ENCODE measurements at regions not wholly inside any gene's neighbourhood (a gene's known extent, or its start where the extent isn't known, plus 50 kb on each side); places are given as distances from the start of the nearest gene placed in this dataset.
"Not testable (repeated sequence)": the region's sequence is repeated elsewhere in the genome, so short reads cannot be mapped to it uniquely, and the experiment has no call there.

DNA sequence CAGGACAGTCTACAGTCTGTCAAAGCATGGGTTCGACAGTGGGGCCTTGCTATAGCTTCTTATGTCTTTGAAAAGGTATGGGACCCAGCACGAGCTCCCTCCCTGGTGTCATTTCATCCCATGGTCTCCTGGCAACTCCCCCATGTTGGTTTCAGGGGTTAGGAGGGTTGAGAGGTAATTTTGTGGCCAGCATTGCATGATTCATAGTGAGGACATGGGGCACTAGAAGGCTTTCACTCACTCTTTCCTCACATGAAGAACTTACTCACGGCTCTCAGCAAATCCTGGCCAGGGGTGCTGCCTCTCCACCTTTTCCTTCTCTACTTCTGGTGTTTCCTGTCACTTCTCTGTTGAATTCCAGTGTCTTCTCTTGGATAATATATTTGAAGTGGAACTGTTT, 134.7 kb upstream of the TNPO1 start:
- Histone ChIP-seq H3K27ac (no peak overlapping the region), H3K4me1 (no peaks in the 10 kb centered on the region), H3K27me3 (replicated peaks in 1 of 7) (peaks cover 0 to 32% (median 5%) of the 10 kb centered on the region in 7 donors), H3K9me3 (peaks cover 0 to 15% (median 4%) of the 10 kb centered on the region in 8 donors), H3K4me3 (no peak overlapping the region), H3K36me3 (no peaks in the 10 kb centered on the region)
- TF ChIP-seq, protein P1, sequence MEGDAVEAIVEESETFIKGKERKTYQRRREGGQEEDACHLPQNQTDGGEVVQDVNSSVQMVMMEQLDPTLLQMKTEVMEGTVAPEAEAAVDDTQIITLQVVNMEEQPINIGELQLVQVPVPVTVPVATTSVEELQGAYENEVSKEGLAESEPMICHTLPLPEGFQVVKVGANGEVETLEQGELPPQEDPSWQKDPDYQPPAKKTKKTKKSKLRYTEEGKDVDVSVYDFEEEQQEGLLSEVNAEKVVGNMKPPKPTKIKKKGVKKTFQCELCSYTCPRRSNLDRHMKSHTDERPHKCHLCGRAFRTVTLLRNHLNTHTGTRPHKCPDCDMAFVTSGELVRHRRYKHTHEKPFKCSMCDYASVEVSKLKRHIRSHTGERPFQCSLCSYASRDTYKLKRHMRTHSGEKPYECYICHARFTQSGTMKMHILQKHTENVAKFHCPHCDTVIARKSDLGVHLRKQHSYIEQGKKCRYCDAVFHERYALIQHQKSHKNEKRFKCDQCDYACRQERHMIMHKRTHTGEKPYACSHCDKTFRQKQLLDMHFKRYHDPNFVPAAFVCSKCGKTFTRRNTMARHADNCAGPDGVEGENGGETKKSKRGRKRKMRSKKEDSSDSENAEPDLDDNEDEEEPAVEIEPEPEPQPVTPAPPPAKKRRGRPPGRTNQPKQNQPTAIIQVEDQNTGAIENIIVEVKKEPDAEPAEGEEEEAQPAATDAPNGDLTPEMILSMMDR (IDR thresholded peaks at IDR 0.05 in 8 of 11, conservative IDR thresholded peaks at IDR 0.05 in 3 of 11), result no peak
- TF ChIP-seq POLR2A (IDR thresholded peaks at IDR 0.05) (no peak), POLR2AphosphoS5 (IDR thresholded peaks at IDR 0.05) (no peak)
- DNase-seq, result no peak
- intact Hi-C loops (cut with DNase I; ENCODE audit: low total_unique reads), result no loop called here
- 65 to 81% (median 68%) methylated on average over 3 of the region's 3 CpGs for WGBS, 5 donors

DNA sequence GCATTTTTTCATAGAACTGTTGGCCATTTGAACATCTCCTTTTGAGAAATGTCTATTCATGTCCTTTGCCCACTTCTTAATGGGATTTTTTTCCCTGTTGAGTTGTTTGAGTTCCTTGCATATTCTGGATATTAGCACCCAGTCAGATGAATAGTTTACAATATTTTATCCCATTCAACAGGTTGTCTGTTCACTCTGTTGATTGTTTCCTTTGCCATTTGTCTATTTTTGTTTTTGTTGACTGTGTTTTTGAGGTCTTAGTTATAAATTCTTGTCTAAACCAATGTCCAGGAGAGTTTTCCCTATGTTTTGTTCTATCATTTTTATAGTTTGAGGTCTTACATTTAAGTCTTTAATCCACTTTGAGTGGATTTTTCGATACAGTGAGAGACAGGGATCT, 139.0 kb upstream of the TNPO1 start:
- H3K4me1 ChIP-seq, result no peaks in the 10 kb centered on the region
- peaks cover 0 to 26% (median 4%) of the 10 kb centered on the region in 8 donors for H3K9me3 ChIP-seq
- TF ChIP-seq POLR2A (IDR thresholded peaks at IDR 0.05) (no peak), POLR2AphosphoS5 (IDR thresholded peaks at IDR 0.05) (no peak)
- TF ChIP-seq, protein P1 (IDR thresholded peaks at IDR 0.05 in 8 of 11, conservative IDR thresholded peaks at IDR 0.05 in 3 of 11), result no peak
- intact Hi-C loops (cut with DNase I; ENCODE audit: low total_unique reads), result no loop called here
- no peak overlapping the region for H3K4me3 ChIP-seq
- WGBS, 5 donors, result 53 to 73% (median 67%) methylated on average over 1 of the region's 1 CpG
- no peak for DNase-seq
- peaks cover 0 to 13% (median 5%) of the 10 kb centered on the region in 7 donors for H3K27me3 ChIP-seq (replicated peaks in 1 of 7)
- H3K27ac ChIP-seq, result no peak overlapping the region
- no peaks in the 10 kb centered on the region for H3K36me3 ChIP-seq

DNA sequence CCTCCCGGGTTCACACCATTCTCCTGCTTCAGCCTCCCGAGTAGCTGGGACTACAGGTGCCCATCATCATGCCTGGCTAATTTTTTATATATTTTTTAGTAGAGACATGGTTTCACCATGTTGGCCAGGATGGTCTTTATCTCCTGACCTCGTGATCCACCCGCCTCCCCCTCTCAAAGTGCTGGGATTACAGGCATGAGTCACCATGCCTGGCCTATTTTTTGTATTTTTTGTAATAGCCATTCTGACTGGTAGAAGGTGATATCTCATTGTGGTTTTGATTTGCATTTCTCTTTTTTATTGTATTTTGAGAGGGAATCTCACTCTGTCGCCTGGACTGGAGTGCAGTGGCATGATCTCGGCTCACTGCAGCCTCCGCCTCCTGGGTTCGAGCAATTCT, 139.6 kb upstream of the TNPO1 start:
- WGBS, 5 donors, result 87 to 94% (median 91%) methylated on average over 8 of the region's 8 CpGs
- DNase-seq; H3K27ac ChIP-seq; H3K36me3 ChIP-seq; intact Hi-C loops (cut with DNase I; ENCODE audit: low total_unique reads); H3K4me3 ChIP-seq; H3K4me1 ChIP-seq: not testable (repeated sequence)
- H3K9me3 ChIP-seq, result peaks cover 0 to 20% (median 2%) of the 10 kb centered on the region in 8 donors
- H3K27me3 ChIP-seq (replicated peaks in 1 of 7), result peaks cover 0 to 13% (median 5%) of the 10 kb centered on the region in 7 donors

DNA sequence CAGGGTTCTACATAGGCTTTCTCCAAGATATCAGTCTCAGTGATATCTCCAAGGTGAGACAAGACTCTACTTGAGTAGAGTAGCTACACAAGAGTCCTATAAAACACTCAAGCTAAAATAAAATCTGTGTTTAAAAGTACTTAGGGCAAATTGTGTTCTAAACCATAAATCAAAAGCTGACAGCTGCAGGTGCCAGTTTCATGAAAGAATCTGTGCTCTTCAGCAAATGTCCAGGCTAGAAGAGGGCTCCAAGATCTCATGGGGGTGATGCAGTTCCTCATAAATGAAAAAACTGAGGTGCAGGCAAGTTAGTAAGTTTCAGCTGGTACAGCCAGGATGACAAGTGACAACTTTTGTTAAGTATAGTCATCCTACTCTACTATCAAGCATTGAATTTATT, 142.8 kb upstream of the TNPO1 start:
- peaks cover 0 to 19% (median 0%) of the 10 kb centered on the region in 8 donors for H3K9me3 ChIP-seq
- no peaks in the 10 kb centered on the region for H3K27me3 ChIP-seq (replicated peaks in 1 of 7)
- no peak for DNase-seq
- H3K4me1 ChIP-seq, result no peaks in the 10 kb centered on the region
- TF ChIP-seq, protein P1 (IDR thresholded peaks at IDR 0.05 in 8 of 11, conservative IDR thresholded peaks at IDR 0.05 in 3 of 11), result no peak
- no peak for TF ChIP-seq POLR2AphosphoS5 (IDR thresholded peaks at IDR 0.05)
- TF ChIP-seq POLR2A (IDR thresholded peaks at IDR 0.05), result no peak
- intact Hi-C loops (cut with DNase I; ENCODE audit: low total_unique reads), result no loop called here
- H3K36me3 ChIP-seq, result no peaks in the 10 kb centered on the region
- H3K4me3 ChIP-seq, result no peak overlapping the region
- no peak overlapping the region for H3K27ac ChIP-seq

DNA sequence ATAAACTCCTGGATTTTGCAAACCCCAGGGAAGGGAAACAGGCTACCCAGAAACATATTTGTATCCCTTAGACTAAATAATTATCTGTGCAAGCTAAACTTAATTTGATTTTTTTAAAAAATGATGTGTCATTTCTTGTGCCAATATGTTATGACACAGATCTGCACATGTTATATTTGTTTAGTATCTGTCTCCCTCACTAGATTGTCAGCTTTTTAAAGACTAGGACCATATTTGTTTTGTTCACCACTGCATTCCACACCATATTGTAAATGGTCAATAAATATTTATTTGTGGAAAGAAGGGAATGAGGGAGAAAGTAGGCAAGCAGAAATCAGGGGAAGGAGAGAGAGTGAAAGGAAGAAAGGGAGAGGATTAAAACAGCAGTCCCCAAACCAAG, 143.3 kb upstream of the TNPO1 start:
- peaks cover 0 to 19% (median 0%) of the 10 kb centered on the region in 8 donors for H3K9me3 ChIP-seq
- DNase-seq, result no peak
- no peak overlapping the region for H3K4me3 ChIP-seq
- no peaks in the 10 kb centered on the region for H3K27me3 ChIP-seq (replicated peaks in 1 of 7)
- no peak for TF ChIP-seq POLR2A (IDR thresholded peaks at IDR 0.05)
- TF ChIP-seq POLR2AphosphoS5 (IDR thresholded peaks at IDR 0.05), result no peak
- TF ChIP-seq, protein P1 (IDR thresholded peaks at IDR 0.05 in 8 of 11, conservative IDR thresholded peaks at IDR 0.05 in 3 of 11), result no peak
- intact Hi-C loops (cut with DNase I; ENCODE audit: low total_unique reads), result no loop called here
- H3K4me1 ChIP-seq, result no peaks in the 10 kb centered on the region
- H3K27ac ChIP-seq, result no peak overlapping the region
- H3K36me3 ChIP-seq, result no peaks in the 10 kb centered on the region
